GM12872 (cell line): ENCODE measurements at regions not wholly inside any gene's neighbourhood (a gene's known extent, or its start where the extent isn't known, plus 50 kb on each side); places are given as distances from the start of the nearest gene placed in this dataset.

Source experiments
- CTCF ChIP-seq: IDR thresholded peaks from 3 replicates; pipeline ENCODE4 v1.5.1; 2011; ENCODE audit warnings: low read depth, mild to moderate bottlenecking, low read length, moderate library complexity; ENCODE audit not compliant: insufficient read depth

GRCh38 chr17:54760836-54761235, 139.8 kb upstream of the TOM1L1 start:
- TF ChIP-seq CTCF = no peak

- no peak for TF ChIP-seq CTCF
Measured at GRCh38 chr17:54770836-54771235, 129.8 kb upstream of the TOM1L1 start.

- no peak for TF ChIP-seq CTCF
Measured at GRCh38 chr17:54771409-54771915, 129.2 kb upstream of the TOM1L1 start.

- no peak for TF ChIP-seq CTCF
Measured at GRCh38 chr17:54780238-54780637, 120.4 kb upstream of the TOM1L1 start.

GRCh38 chr17:54781389-54781788, 119.3 kb upstream of the TOM1L1 start:
- TF ChIP-seq CTCF = no peak

GRCh38 chr17:54784305-54784704, 116.3 kb upstream of the TOM1L1 start:
- no peak for TF ChIP-seq CTCF

- TF ChIP-seq CTCF = no peak
Measured at GRCh38 chr17:54785643-54786268, 114.9 kb upstream of the TOM1L1 start.
